H1 (cell line): ENCODE measurements at regions not wholly inside any gene's neighbourhood (a gene's known extent, or its start where the extent isn't known, plus 50 kb on each side); places are given as distances from the start of the nearest gene placed in this dataset.

Experiments used
- CTCF ChIA-PET: fragments of 300-600 bp; sonication (Branson Sonifier 250); formaldehyde crosslinking; loops from one replicate; lab custom pipeline; 2021; ENCODE audit not compliant: partially characterized antibody; lab: Charles Lee
- POLR2A ChIA-PET: fragments of 300-600 bp; sonication (Branson Sonifier 250); formaldehyde crosslinking; loops from one replicate; lab custom pipeline; 2021; ENCODE audit warnings: inconsistent platforms; ENCODE audit not compliant: partially characterized antibody; lab: Charles Lee
- DNase-seq, 2 experiments: peaks; one replicate each; pipeline versions ENCODE4 v3.0.0 to v3.0.0-alpha.2; 2010 to 2022; ENCODE audit warnings: low spot score in 2 of 2, low read depth in 1 of 2, mixed read lengths in 1 of 2
- FAIRE-seq: peaks from 2 replicates; lab custom pipeline; 2011; peaks lifted over from hg19 to GRCh38; lab: Jason Lieb, UNC
- H2AFZ ChIP-seq: 2 replicates; pipeline ENCODE4 v1.8.1; 2012; ENCODE audit warnings: low read length, inconsistent platforms
- H2AK5ac ChIP-seq: 2 replicates; pipeline ENCODE4 v1.6.1; 2013; ENCODE audit warnings: low read depth, low read length
- H2BK120ac ChIP-seq: replicated peaks from 2 replicates; pipeline ENCODE3; 2013; ENCODE audit warnings: low read depth, low read length, inconsistent platforms
- H2BK12ac ChIP-seq: 2 replicates; pipeline ENCODE4 v1.6.1; 2013; ENCODE audit warnings: low read depth, low read length
- H2BK15ac ChIP-seq: 2 replicates; pipeline ENCODE4 v1.6.1; 2013; ENCODE audit warnings: low read length
- H2BK20ac ChIP-seq: 2 replicates; pipeline ENCODE4 v1.6.1; 2013; ENCODE audit warnings: low read length
- H2BK5ac ChIP-seq: 2 replicates; pipeline ENCODE4 v1.6.1; 2013; ENCODE audit warnings: low read depth, low read length
- H3K14ac ChIP-seq: 2 replicates; pipeline ENCODE4 v1.6.1; 2013; ENCODE audit warnings: inconsistent platforms; ENCODE audit not compliant: insufficient read length
- H3K18ac ChIP-seq: 2 replicates; pipeline ENCODE4 v1.6.1; 2013; ENCODE audit warnings: low read length; ENCODE audit errors: extremely low read depth
- H3K23ac ChIP-seq: 2 replicates; pipeline ENCODE4 v1.6.1; 2013; ENCODE audit warnings: inconsistent platforms; ENCODE audit not compliant: insufficient read length
- H3K23me2 ChIP-seq: 2 replicates; pipeline ENCODE4 v1.6.1; 2013; ENCODE audit warnings: low read depth, low read length
- H3K27ac ChIP-seq: 2 replicates; pipeline ENCODE4 v1.6.1; 2011; ENCODE audit warnings: low read depth, low read length, inconsistent platforms
- H3K27me3 ChIP-seq, 4 experiments: replicated peaks in 1 of 4; 1 replicate in 1 of 4; 2 replicates in 3 of 4; pipeline versions ENCODE4 v1.6.1 to v1.8.1; 2011 to 2013; ENCODE audit warnings: low read length in 3 of 4, mild to moderate bottlenecking in 3 of 4, inconsistent platforms in 2 of 4, mixed read lengths in 2 of 4, moderate library complexity in 1 of 4; ENCODE audit not compliant: control insufficient read depth in 3 of 4, insufficient read depth in 3 of 4; ENCODE audit errors: extremely low read depth in 1 of 4
- H3K36me3 ChIP-seq, 4 experiments: 2 replicates each; pipeline versions ENCODE4 v1.6.1 to v1.8.1; 2011 to 2013; ENCODE audit warnings: mild to moderate bottlenecking in 4 of 4, low read length in 3 of 4, moderate library complexity in 2 of 4, control low read depth in 1 of 4, inconsistent platforms in 1 of 4; ENCODE audit not compliant: insufficient read depth in 4 of 4, control insufficient read depth in 2 of 4
- H3K4ac ChIP-seq: replicated peaks from 2 replicates; pipeline ENCODE3; 2013; ENCODE audit warnings: low read length, low read depth, mixed read lengths, inconsistent platforms; ENCODE audit not compliant: insufficient read length
- H3K4me1 ChIP-seq, 4 experiments: replicated peaks in 1 of 4; 1 replicate in 1 of 4; 2 replicates in 3 of 4; pipeline versions ENCODE4 v1.6.1 to v1.8.1; 2011 to 2013; ENCODE audit warnings: low read length in 3 of 4, inconsistent platforms in 2 of 4, mixed read lengths in 1 of 4; ENCODE audit not compliant: insufficient read depth in 4 of 4, control insufficient read depth in 3 of 4
- H3K4me2 ChIP-seq, 2 experiments: 2 replicates each; pipeline versions ENCODE4 v1.6.1 to v1.8.1; 2011 to 2013; ENCODE audit warnings: low read depth in 2 of 2, low read length in 2 of 2, control low read depth in 1 of 2, inconsistent platforms in 1 of 2, mild to moderate bottlenecking in 1 of 2; ENCODE audit not compliant: insufficient read depth in 1 of 2
- H3K4me3 ChIP-seq, 4 experiments: fragments of 200-600, 300-600 bp in 1 of 4; sonication (generic), shearing (Covaris generic), sonication (Bioruptor Twin) in 1 of 4; 2 replicates each; pipeline versions ENCODE4 v1.5.1 to v1.8.1; 2011 to 2016; ENCODE audit warnings: low read length in 4 of 4, low read depth in 3 of 4, control low read depth in 2 of 4, inconsistent platforms in 2 of 4, mild to moderate bottlenecking in 2 of 4, mixed read lengths in 1 of 4, moderate library complexity in 1 of 4; ENCODE audit not compliant: insufficient read depth in 2 of 4; ENCODE audit errors: extremely low read depth in 1 of 4
- H3K56ac ChIP-seq: replicated peaks from 2 replicates; pipeline ENCODE3; 2013; ENCODE audit warnings: low read depth, mild to moderate bottlenecking, mixed read lengths, low read length, inconsistent platforms; ENCODE audit not compliant: insufficient read length
- H3K79me1 ChIP-seq: 2 replicates; pipeline ENCODE4 v1.6.1; 2013; ENCODE audit warnings: low read depth, low read length, control low read depth
- H3K79me2 ChIP-seq, 2 experiments: 2 replicates each; pipeline versions ENCODE4 v1.6.1 to v1.8.1; 2012 to 2013; ENCODE audit warnings: low read length in 2 of 2, mild to moderate bottlenecking in 2 of 2, inconsistent platforms in 1 of 2; ENCODE audit not compliant: insufficient read depth in 2 of 2, control insufficient read depth in 1 of 2
- H3K9ac ChIP-seq, 4 experiments: replicated peaks in 1 of 4; 1 replicate in 1 of 4; 2 replicates in 3 of 4; pipeline versions ENCODE4 v1.6.1 to v1.8.1; 2011 to 2013; ENCODE audit warnings: low read depth in 3 of 4, low read length in 3 of 4, control low read depth in 2 of 4, mild to moderate bottlenecking in 2 of 4, moderate library complexity in 2 of 4, inconsistent platforms in 1 of 4; ENCODE audit errors: extremely low read depth in 1 of 4
- H3K9me3 ChIP-seq, 2 experiments: 2 replicates each; pipeline versions ENCODE4 v1.6.1 to v1.8.1; 2012 to 2013; ENCODE audit warnings: mild to moderate bottlenecking in 2 of 2, moderate library complexity in 2 of 2, control low read depth in 1 of 2, inconsistent platforms in 1 of 2, low read depth in 1 of 2, low read length in 1 of 2, mixed read lengths in 1 of 2; ENCODE audit not compliant: insufficient read depth in 2 of 2
- H4K20me1 ChIP-seq, 2 experiments: replicated peaks in 1 of 2; 2 replicates each; pipeline versions ENCODE3 to v1.8.1; 2011 to 2013; ENCODE audit warnings: inconsistent platforms in 2 of 2, low read length in 2 of 2, mild to moderate bottlenecking in 1 of 2; ENCODE audit not compliant: insufficient read depth in 2 of 2, control insufficient read depth in 1 of 2
- H4K5ac ChIP-seq: 2 replicates; pipeline ENCODE4 v1.6.1; 2013; ENCODE audit warnings: low read length, low read depth, mixed read lengths, inconsistent platforms; ENCODE audit not compliant: insufficient read length
- H4K8ac ChIP-seq: 2 replicates; pipeline ENCODE4 v1.8.0; 2013; ENCODE audit warnings: mild to moderate bottlenecking, moderate library complexity, low read length, inconsistent platforms; ENCODE audit not compliant: insufficient read depth; ENCODE audit errors: extremely low read depth
- H4K91ac ChIP-seq: replicated peaks from 2 replicates; pipeline ENCODE3; 2013; ENCODE audit warnings: low read length, mixed read lengths, inconsistent platforms; ENCODE audit not compliant: insufficient read length
- ASH2L ChIP-seq: fragments of 200-600, 300-600 bp; sonication (generic); IDR thresholded peaks from one replicate; pipeline ENCODE4 v1.7.1; 2017; ENCODE audit warnings: low read length
- CBX8 ChIP-seq: fragments of 300-800, 300-1000 bp; sonication (generic); IDR thresholded peaks from 2 replicates; pipeline ENCODE4 v1.7.1; 2016; ENCODE audit warnings: low read depth, low read length, borderline replicate concordance
- CTBP2 ChIP-seq: IDR thresholded peaks from 2 replicates; pipeline ENCODE4 v1.7.0; 2011; ENCODE audit warnings: borderline replicate concordance, mild to moderate bottlenecking, moderate library complexity, mixed read lengths, low read length; ENCODE audit not compliant: insufficient read depth, insufficient read length
- E2F6 ChIP-seq: IDR thresholded peaks from 2 replicates; pipeline ENCODE4 v1.6.1; 2012; ENCODE audit warnings: inconsistent platforms
- GTF2F1 ChIP-seq: IDR thresholded peaks from 2 replicates; pipeline ENCODE4 v1.6.1; 2012; ENCODE audit warnings: low read depth, low read length, improper control_type of control experiment, borderline replicate concordance
- JUND ChIP-seq: IDR thresholded peaks from 2 replicates; pipeline ENCODE4 v1.6.1; 2011; ENCODE audit warnings: mild to moderate bottlenecking, improper control_type of control experiment, low read length
- KDM5A ChIP-seq: fragments of 200-600 bp; IDR thresholded peaks from 2 replicates; pipeline ENCODE4 v1.7.1; 2012; ENCODE audit warnings: mild to moderate bottlenecking, low read length, inconsistent platforms, mixed read lengths
- NRF1 ChIP-seq: IDR thresholded peaks from 2 replicates; pipeline ENCODE4 v1.6.1; 2011; ENCODE audit warnings: mild to moderate bottlenecking, low read depth, low read length, improper control_type of control experiment
- PHF8 ChIP-seq: fragments of 200-600 bp; sonication (generic); conservative IDR thresholded peaks from 2 replicates; pipeline ENCODE4 v1.7.1; 2012; ENCODE audit warnings: low read depth, mild to moderate bottlenecking, inconsistent platforms, low read length, moderate library complexity
- RNF2 ChIP-seq: fragments of 200-900, 300-1000 bp; sonication (generic); IDR thresholded peaks from 2 replicates; pipeline ENCODE4 v1.7.1; 2016; ENCODE audit warnings: borderline replicate concordance, low read depth, mild to moderate bottlenecking, antibody characterized with exemption, low read length; ENCODE audit not compliant: poor library complexity, severe bottlenecking; ENCODE audit errors: missing control alignments
- SAP30 ChIP-seq: fragments of 300-600 bp; sonication (generic); IDR thresholded peaks from 2 replicates; pipeline ENCODE4 v1.7.1; 2012; ENCODE audit warnings: low read length, moderate library complexity, mild to moderate bottlenecking, inconsistent platforms; ENCODE audit not compliant: insufficient read depth, insufficient replicate concordance
- SUZ12 ChIP-seq: fragments of 200-600 bp; sonication (generic); IDR thresholded peaks from 2 replicates; pipeline ENCODE4 v1.6.1; 2012; ENCODE audit warnings: mild to moderate bottlenecking, inconsistent platforms, low read length, moderate library complexity, mixed read lengths
- TAF1 ChIP-seq: IDR thresholded peaks from 2 replicates; pipeline ENCODE4 v1.6.1; 2011; ENCODE audit warnings: mild to moderate bottlenecking, low read depth, low read length
- TAF7 ChIP-seq: optimal IDR thresholded peaks from 2 replicates; pipeline ENCODE3; 2011; ENCODE audit warnings: low read depth, mild to moderate bottlenecking, inconsistent platforms, low read length, moderate library complexity, borderline replicate concordance
- ZNF274 ChIP-seq: IDR thresholded peaks from 2 replicates; pipeline ENCODE4 v1.7.0; 2012; ENCODE audit warnings: low read length, borderline replicate concordance; ENCODE audit errors: extremely low read depth

GRCh38 chr15:27662892-27663291 is 436.2 kb downstream of the OCA2 start:
- Histone ChIP-seq H3K9ac (no peak overlapping the region), H4K5ac (no peak overlapping the region), H3K4me3 (no peak overlapping the region), H4K8ac (no peak overlapping the region), H3K14ac (no peak overlapping the region), H2BK20ac (no peak overlapping the region), H3K23ac (no peak overlapping the region), H4K91ac (no peak overlapping the region), H3K18ac (no peak overlapping the region), H3K9me3 (peaks cover 0 to 9% of the 10 kb centered on the region in 2 experiments; a peak in 1 of 4 replicates), H2BK5ac (no peak overlapping the region), H3K4me1 (no peaks in the 10 kb centered on the region), H3K36me3 (no peaks in the 10 kb centered on the region), H2BK15ac (no peak overlapping the region), H2AK5ac (no peak overlapping the region), H2BK120ac (no peak overlapping the region), H3K79me1 (no peaks in the 10 kb centered on the region), H3K27me3 (no peaks in the 10 kb centered on the region), H3K27ac (no peak overlapping the region), H4K20me1 (no peaks in the 10 kb centered on the region), H3K23me2 (no peaks in the 10 kb centered on the region), H3K4me2 (no peak overlapping the region), H2BK12ac (no peak overlapping the region), H3K79me2 (no peaks in the 10 kb centered on the region), H2AFZ (no peak overlapping the region), H3K4ac (no peak overlapping the region), H3K56ac (no peak overlapping the region)
- DNase-seq (no peak), FAIRE-seq (no peak)
- CTCF ChIA-PET: no interaction called here
- POLR2A ChIA-PET: no interaction called here
- TF ChIP-seq TAF7 (no peak), SAP30 (no peak), GTF2F1 (no peak), E2F6 (no peak), ASH2L (no peak), TAF1 (no peak), NRF1 (no peak), RNF2 (no peak), PHF8 (no peak), CBX8 (no peak), SUZ12 (no peak), ZNF274 (no peak), JUND (no peak), CTBP2 (no peak), KDM5A (no peak)
